Tibial nerve (tissue), 4 donors: ENCODE measurements at regions not wholly inside any gene's neighbourhood (a gene's known extent, or its start where the extent isn't known, plus 50 kb on each side); places are given as distances from the start of the nearest gene placed in this dataset.

ENCODE experiments used
- CTCF ChIP-seq, 5 experiments: fragments of 200-600 bp in 3 of 5; fragments of 450-650 bp in 2 of 5; sonication (generic) in 3 of 5; IDR thresholded peaks; one replicate each; pipeline ENCODE4 v1.5.1; 2016 to 2019; ENCODE audit warnings: antibody characterized with exemption in 5 of 5, mild to moderate bottlenecking in 3 of 5, moderate library complexity in 2 of 5
- EP300 ChIP-seq, 2 donors: sonication (generic); formaldehyde crosslinking; IDR thresholded peaks; one replicate each; pipeline ENCODE4 v1.6.1; 2017; ENCODE audit warnings: antibody characterized with exemption in 2 of 2, mild to moderate bottlenecking in 1 of 2
- POLR2A ChIP-seq, 2 donors: fragments of 450-650 bp; IDR thresholded peaks; one replicate each; pipeline ENCODE4 v1.6.1; 2017; ENCODE audit warnings: antibody characterized with exemption in 2 of 2, mild to moderate bottlenecking in 2 of 2, moderate library complexity in 2 of 2

GRCh38 chr1:80498673-80499072 lies 1302.1 kb upstream of the ADGRL2 start:
- TF ChIP-seq POLR2A (IDR thresholded peaks at IDR 0.05) (no peak), CTCF (IDR thresholded peaks at IDR 0.05) (no peak), EP300 (IDR thresholded peaks at IDR 0.05) (no peak)
